HG03558 (cell line): ENCODE measurements at regions not wholly inside any gene's neighbourhood (a gene's known extent, or its start where the extent isn't known, plus 50 kb on each side); places are given as distances from the start of the nearest gene placed in this dataset.
A peak's percentile ranks its signal among the peaks of the same experiment; 100 is the strongest.
"Not testable (repeated sequence)": the region's sequence is repeated elsewhere in the genome, so short reads cannot be mapped to it uniquely, and the experiment has no call there.

Experiments used
- ATAC-seq: cut with Tn5 transposase; IDR thresholded peaks from one replicate; pipeline ENCODE4 v1.9.1; 2021; ENCODE audit warnings: moderate number of reproducible peaks; ENCODE audit not compliant: unreplicated experiment; ENCODE audit errors: extremely low read depth

DNA sequence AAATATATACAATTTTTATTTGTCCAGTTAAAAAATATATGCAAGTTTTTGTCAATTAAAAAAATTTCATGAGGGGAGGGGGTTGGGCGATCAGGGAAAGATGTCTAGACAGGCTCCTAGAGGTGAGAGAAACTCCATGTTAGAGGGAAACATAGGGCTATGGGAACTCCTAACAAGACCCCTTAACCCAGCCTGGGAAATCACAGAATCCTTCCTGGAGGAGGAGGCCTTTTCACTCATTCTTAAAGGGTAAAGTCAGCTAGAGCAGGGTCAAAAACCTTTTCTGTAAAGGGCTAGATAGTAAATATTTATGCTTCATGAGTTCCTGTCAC lies 75.9 kb upstream of the PTPN1 start:
- no peak for ATAC-seq

DNA sequence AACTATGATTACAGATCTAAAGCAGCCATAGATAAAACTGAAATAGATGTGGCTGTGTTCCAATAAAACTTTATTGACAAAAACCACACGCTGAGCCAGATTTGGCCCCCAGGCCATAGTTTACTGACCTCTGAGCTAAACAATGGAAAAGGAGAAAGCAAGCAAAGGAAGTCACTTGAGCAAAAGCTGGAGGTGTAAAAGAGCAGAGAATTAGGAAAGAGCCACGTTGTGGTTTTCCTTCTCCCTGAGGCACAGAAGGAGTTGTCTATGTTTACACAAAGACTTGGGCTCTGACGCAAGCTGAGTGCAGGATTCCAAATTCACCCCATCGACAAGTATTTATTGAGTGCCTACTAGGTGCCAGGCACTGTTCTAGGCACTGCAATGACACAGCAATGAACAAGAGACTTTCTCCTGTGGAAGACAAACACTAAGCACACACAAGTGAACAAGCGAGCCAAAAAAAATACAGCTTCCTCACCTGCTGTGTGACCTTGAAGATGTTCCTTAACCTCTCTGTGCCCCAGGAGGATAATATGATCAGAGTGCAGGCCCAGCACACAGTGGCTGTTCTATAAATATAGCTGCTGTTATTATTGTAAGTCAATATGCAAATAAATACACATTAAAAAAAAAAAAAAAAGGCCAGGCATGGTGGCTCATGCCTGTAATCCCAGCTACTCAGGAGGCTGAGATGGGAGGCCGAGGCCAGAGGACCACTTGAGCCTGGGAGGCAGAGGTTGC lies 75.4 kb upstream of the PTPN1 start:
- ATAC-seq, result no peak

DNA sequence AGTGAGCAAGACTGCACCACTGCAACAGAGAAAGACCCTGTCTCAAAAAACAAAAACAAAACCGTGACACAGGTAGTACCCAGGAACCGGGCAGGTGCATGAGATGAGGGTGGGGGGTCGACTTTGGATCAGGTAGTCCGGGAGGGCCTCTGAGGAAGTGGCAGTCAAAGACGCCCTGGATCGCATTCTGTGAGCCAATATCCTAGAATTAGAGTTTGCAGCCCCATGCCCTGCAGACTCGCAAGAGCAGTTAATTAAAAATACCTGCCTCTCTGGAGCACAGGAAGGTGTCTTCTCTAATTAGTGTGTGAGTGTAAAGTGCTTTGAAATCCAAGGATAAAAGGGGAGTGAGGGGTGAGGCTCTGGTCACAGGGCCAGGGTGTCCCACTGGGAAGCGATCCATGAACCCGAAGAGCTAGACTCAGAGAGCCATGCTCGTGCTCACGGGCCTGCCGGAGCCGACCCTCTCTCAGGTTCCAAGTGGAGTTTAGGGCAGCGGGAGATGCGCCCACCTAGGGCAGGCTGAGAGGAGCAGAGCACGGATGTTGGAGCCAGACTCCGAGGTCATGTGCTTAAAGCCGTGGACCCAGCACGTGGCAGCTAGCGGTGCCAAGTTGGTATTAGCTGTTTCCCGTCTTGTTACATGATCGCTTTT lies 74.7 kb upstream of the PTPN1 start:
- no peak for ATAC-seq

DNA sequence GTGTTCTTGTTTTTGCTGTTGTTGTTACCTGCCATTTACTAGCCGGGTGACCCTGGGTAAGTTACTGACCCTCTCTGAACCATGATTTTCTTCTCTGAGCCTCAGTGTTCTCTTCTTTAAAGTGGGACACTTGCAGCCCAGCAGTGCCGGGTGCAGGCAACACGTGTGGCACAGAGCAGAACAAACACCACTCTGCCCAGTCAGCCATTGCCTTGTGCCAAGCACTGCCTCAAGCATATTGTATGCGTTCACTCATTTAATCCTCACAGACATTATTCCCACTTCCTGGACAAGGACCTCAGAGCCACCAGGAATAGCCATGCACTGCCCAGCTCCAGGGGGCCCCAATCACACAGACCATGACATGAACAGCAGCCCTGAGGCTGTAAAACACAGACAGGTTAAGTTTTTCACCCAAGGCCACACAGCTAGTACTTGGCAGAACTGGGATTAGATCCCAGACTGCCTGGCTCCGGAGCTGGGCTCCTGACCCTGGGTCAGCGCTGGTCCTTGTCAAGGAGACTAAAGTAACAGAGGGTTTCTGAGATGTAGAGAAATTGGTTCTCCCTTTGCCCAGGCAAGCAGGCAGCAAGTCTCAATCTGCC lies 74.0 kb upstream of the PTPN1 start:
- no peak for ATAC-seq

DNA sequence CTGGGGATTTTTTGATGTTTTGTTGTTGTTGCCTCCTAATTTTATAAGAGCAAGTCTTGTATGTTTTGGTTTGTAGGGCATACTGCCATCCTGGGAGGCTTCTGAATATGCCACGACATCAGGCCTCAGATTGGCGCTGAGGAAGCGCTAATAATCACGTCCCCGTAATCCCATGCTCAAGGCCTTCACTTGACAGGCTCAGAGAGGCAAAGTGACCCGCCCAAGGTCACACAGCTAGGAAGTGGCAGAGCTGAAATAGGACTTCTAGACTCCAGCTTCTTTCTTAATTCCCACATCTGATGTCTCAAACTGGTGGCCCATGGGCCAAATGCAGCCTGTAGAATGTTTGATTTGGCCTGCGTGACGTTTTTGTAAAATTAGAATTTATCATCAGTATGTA lies 73.5 kb upstream of the PTPN1 start:
- no peak for ATAC-seq

DNA sequence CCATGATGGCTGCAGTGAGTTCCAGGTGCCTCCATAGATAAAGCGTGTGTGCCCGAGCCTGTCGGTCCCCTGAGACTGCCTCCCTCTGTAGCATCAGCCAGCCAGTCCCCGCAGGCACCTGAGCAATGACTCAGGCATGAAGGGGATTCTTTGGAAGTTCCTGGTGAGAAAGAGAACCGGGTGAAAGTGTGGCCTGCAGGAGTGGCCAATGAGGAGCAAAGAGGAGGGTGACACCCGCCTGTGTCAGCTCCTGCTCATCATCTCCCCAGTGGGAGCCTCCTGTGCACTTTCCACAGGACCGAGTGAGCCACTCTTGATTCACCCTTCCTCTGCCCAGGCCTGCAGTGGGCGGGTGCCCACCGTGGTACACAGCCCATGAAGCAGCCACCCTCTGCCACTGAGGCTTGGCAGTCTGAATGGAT lies 71.2 kb upstream of the PTPN1 start:
- no peak for ATAC-seq

GRCh38 chr20:50439539-50440453 lies 70.4 kb upstream of the PTPN1 start:
- no peak for ATAC-seq

GRCh38 chr20:50442512-50442911 lies 67.7 kb upstream of the PTPN1 start:
- ATAC-seq, result no peak

- no peak for ATAC-seq
Measured at GRCh38 chr20:50445354-50446151, 64.6 kb upstream of the PTPN1 start.

DNA sequence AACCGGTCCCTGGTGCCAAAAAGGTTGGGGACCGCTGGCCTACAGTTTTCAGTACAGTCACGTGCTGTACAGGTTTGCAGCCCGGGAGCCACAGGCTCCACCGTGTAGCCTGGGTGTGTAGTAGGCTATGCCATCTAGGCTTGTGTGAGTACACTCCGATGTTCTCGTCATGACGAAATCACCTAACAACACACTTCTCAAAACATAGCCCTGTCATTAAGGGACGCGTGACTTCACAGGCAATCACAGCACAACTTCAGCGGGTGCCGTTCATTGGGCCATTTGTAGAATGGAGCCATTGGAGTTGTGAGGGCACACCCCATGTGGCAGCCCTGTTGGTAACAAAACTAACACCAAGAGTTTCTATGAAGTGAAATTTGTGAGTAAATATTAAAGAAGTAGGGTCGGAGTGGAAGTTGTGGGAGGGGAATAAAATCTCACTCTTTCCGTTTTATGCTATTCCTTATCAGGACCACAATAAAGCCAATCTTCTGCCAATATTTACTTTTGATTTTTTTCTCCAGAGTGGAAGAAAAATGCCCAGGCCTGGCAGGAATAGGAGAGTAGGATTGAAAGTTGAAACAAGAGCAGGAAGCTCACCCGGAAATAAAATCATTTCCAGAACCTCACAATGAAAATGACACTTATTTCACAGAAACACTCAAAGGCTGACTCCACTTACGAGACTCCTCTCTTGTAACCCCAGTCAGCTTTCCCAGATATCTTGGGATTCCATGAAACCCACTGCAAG lies 63.7 kb upstream of the PTPN1 start:
- ATAC-seq, result no peak

DNA sequence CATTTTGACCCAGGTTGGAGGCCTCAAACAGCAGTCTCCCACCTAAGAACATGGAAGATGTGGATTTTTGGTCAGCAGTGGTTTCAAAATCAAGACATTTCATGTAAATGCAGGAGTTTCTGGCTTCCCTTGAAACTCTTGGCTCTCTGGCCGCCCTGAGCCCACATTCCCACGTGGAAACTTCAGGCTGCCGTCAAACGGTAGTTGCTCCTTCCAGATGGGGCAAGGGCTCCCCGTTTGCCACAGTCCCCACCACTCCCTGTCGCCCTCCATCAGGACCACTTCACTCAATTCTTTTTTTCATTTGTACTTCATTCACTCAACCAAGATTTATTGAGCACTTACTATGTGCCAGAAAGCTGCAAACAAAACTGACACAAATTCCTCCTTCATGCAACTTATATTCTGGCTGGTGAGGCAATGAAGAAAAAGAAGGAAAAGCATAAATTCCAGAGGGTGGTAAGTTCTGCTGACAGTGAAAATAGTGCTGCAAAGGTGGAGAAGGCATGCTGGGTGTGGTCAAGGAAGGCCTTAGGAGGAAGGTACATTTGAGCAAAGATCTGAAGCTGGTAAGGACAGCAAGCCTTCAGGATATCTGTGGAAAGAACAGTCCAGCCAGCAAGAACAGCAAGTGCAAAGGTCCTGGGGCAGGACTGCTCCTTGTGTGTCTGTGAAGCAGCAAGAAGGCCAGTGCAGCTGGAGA lies 62.9 kb upstream of the PTPN1 start:
- ATAC-seq, result no peak

GRCh38 chr20:50447817-50448216 lies 62.4 kb upstream of the PTPN1 start:
- ATAC-seq, result no peak

- ATAC-seq, result not testable (repeated sequence)
Measured at GRCh38 chr20:50448625-50449403, 61.4 kb upstream of the PTPN1 start.

DNA sequence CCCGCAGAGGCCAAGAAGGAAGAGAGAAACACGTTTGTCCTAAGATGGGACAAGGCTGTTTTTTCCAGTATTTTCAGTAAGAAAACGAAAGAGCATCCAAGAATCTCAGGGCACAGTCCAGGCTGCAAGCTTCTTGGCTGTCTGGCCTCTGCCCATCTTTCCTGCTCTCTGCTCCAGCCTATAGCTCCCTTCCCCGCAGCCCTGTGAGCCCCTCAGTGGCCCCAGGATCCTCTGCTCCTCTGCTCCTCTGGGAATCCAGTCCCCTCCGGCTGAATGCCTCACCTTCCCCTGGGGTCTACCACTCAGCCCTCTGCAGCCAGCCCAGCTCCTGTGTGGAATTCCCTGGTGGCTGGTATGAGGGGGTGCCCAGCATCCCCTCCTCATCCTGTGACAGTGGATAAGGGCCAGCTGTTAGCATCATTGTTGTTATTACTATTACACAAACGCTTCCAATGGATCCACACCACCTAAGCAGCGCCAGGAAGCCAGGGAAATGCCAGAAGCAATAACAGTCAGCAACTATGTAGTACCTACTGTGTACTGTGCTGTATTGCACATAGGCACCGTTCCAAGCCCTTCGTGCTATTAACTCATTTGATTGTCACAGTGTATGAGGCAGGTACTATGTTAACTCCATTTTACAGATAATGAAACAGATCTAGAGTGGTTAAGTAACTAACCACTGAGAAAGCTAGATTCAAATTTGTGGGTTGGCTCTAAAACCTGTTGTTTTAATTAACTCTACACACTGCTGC lies 60.3 kb upstream of the PTPN1 start:
- ATAC-seq, result peak; percentile 48

DNA sequence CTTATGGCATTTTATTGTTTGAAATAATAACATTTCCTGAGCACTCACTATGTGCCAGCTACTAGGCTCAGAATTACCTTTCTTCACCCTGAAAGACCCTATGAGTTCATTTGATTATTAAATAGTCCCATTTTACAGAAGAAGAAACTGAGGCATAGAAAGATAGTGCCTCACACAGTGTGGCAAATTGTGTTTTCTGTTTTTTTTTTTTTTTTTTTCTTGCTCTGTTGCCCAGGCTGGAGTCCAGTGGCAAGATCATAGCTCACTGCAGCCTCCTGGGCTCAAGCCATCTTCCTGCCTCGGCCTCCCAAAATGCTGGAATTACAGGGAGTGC lies 59.7 kb upstream of the PTPN1 start:
- no peak for ATAC-seq

DNA sequence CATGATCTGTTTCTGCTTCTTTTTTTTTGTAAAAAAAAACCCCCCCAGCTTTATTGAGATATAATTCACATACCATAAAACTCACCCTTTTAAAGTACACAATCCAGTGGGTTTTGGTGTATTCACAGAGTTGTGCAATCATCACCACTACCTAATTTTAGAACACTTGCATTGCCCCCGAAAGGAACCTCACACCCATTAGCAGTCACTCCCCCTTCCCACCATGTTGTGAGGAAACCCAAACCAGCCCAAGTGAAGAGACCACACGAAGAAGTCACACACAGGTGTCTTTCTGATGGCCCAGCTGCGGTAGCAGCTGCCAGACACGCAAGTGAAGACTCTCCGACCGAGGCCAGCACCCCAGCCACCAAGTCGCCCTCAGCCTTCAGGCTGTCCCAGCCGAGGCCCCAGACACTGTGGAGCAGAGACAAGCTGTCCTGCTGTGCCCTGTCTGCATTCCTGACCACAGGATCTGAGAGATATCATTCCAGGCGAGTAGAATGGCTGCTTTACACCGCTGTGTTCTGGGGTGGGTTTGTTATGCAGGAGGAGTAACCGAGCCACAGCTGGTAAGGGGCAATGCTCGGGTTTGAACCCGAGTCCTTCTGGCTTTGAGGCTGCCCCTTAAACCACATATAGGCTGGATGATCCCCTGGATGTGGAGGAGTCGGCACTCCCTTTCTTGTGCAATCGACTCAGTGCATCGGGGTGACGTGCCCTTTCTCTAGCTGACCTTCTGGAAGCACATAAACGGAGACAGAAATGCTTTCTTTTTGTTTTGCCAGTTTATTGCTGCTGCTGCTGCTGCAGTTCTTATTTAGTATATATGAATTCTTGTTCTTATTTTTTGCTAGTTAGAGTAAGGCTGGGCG lies 59.1 kb upstream of the PTPN1 start:
- ATAC-seq, result peak; percentile 55
